NCI-H526 (cell line): ENCODE measurements at regions not wholly inside any gene's neighbourhood (a gene's known extent, or its start where the extent isn't known, plus 50 kb on each side); places are given as distances from the start of the nearest gene placed in this dataset.

Source experiments
- DNase-seq, 2 experiments: peaks; one replicate each; lab custom pipeline; 2025; lab: John Stamatoyannopoulos, UW

DNA sequence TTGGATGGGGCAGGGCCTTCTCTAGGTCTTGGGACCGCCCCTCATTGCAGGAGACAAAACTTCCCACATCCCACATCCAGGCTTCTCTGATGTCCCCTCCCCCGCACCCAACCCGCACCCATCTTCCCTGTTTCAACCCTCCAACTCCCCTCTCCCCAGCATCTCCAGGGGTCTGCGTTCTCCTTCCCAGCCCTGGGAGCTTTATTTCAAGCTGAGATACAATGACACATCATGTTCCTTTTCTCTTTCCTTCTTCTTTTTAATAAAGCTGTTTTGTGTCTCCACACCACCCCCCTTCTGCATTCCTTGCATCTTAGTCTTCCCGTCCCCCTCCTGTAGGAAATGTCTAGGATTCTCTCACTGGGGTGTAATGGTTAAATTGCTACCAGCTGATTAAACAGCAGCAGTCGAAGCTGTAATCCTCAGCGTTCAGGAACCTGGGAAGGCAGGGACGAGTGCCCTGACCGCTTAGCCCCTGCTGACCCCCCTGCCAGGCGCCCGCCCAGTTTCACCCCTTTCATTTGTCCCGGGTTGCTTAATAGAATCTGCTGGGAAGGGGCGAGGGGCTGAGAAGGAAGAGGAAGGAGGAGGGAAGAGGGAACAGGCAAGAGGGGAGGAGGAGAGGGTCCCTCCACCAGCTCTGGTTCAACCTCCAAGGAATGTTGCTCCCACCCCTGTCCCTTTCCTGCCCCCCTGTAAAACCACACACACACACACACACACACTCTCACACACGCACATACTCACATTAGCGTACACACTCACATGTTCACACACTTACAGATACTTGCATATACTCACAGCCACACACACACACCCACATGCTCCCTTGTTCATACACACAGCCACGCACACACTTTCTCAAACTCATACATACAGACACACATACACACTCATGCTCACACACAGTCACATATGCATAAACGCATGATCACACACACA lies 104.5 kb upstream of the MED13L start:
- no peak for DNase-seq

DNA sequence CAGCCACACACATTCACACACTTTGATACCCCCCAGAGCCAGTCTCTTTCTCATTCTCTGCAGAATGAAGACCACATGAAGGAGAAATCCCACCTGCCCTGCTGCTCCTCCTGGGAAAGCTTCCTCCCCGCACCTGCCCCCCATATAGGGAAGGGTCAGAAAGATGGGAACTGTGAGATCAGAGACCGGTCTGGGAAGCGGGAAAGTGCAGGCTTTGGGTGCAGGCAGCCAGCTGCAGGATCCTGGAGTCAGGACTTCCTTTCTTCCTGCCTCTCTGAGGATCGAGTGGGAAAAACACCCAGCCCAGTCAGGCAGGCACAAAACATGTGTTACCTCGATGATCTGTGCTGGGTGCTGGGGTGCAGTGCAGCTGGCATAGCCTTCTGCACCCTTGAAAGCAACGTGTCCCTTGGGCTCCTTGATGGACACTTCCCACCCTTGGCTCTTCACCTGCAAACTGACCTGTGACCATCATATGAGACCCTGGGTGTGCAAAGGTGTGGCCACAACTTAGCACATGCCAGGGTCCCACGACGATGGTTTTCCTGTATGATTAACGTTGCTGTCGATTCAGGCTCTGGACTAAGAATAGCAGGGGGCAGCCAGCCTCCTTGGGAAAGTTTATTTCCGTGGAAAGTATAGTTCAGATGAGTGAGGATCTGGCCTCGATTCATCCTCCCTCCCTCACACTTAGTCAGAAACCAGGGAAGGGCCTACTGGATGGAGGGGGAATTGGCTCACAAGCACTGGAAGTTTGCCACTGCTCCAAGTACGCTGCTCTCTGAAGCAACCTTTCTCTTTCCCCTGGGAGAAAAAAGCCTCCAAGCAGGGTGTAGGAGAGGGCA lies 105.4 kb upstream of the MED13L start:
- no peak for DNase-seq

DNA sequence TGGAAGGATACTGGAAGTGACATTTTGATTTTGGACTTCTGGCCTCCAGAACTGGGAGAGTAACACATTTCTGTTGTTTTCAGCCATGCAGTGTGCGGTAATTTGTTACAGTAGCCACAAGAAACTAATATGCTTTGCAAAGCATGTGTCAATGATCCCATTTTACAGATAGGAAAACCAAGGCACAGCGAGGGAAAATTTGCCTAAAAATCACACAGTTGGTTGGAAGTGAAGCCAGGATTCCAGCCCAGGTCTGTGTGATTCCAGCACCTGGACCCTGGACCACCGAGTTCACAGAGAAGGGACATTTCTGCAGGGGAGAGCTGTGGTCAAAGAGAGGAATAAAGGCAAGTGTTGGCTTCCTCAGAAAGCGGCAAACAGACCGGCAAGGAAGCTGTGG lies 106.7 kb upstream of the MED13L start:
- no peak for DNase-seq

DNA sequence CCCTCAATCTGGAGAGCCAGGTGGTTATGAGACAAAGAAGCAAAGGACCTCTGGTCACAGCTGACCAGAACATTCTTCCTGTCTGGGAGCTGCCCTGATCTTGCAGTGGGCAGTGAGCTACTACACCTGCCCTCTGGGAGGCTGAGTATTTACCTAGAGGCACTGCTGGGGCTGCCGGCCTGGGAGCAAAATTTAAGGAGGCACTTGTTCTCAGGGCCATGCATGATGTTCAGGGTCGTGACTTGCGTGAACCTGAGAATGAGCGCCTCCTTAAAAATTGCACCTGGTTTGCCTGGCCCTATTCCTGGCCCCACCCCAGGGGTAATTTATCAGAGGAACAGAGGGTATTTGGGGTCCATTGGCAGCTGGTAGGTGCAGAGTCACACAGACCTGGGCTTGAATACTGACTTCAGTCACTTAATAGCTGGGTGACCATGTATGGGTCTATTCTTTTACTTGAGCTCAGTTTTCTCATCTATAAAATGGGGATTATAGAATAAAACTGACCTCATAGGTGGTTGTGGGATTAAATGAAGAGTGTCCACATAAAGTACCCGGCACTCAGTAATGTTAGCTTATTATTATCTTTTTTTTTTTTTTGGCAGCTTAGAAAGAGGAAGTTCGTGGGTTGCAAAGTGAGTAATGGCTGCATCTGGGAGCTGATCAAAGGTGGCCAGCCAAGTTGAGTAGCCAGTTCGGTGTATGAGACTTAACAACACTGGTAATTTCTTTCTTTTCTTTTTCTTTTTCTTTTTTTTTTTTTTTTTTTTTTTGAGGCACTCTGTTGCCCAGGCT lies 107.4 kb upstream of the MED13L start:
- DNase-seq, result peak; percentile 4 to 26

DNA sequence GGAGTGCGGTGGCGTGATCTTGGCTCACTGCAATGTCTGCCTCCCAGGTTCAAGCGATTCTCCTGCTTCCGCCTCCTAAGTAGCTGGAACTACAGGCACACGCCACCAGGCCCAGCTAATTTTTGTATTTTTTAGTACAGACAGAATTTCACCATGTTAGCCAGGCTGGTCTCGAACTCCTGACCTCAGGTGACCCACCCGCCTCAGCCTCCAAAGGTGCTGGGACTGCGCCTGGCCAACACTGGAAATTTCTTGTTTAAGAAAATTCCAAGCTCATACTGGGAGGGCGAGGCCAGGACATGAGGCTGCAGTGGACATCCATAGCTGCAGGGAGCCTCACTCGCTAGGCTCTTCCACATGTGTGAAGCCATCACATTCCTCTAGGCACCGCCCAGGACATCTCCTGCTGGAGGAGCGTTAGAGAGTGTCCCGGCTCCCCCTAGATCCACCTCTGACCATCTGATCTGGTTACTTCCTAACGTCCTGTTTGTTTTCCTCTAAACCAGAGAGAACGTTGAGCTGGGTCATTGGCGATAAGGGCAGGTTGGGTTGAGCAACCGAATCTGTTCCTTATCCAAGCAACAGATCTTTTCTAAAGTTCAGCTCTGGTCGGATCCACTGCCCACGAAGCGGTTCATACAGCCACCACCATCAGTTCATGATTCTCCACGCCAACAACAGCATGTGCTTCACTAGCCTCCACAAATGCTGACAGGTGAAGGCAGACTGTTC lies 108.2 kb upstream of the MED13L start:
- DNase-seq, result no peak

DNA sequence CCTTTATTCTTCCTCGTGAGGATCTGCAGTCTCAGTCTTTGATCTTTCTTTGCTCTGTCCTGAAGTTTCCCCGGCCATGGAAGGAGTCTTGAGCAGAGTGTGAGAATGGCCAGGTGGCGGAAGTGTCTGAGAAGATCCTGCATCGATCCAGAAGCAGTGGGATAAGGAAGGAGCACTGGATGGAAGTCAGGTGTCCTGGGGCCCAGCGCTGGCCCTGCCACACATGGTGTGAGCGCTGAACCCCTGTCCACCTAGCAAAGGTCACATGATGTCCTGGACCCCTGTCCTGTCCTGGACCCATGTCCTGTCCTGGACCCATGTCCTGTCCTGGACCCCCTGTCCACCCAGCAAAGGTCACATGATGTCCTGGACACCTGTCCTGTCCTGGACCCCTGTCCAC lies 111.8 kb upstream of the MED13L start:
- no peak for DNase-seq

DNA sequence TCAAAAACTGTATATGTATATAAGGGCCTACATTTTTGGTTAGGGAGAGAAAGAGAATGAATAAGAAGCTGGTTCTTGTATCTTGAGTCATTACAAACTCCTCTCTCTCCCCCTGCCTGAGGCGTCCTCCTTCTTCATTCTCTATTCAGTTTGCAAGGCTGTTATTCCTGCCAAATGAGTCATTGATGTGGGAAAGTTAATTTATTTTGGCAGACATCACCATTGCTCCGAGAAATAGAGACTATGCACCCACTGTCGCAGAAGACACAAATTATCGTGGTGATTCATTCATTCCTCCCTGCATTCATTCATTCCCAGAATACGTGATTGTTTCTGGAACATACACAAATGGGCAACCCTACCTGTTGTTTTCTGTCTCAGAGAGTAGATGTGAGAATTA lies 112.5 kb upstream of the MED13L start:
- no peak for DNase-seq

DNA sequence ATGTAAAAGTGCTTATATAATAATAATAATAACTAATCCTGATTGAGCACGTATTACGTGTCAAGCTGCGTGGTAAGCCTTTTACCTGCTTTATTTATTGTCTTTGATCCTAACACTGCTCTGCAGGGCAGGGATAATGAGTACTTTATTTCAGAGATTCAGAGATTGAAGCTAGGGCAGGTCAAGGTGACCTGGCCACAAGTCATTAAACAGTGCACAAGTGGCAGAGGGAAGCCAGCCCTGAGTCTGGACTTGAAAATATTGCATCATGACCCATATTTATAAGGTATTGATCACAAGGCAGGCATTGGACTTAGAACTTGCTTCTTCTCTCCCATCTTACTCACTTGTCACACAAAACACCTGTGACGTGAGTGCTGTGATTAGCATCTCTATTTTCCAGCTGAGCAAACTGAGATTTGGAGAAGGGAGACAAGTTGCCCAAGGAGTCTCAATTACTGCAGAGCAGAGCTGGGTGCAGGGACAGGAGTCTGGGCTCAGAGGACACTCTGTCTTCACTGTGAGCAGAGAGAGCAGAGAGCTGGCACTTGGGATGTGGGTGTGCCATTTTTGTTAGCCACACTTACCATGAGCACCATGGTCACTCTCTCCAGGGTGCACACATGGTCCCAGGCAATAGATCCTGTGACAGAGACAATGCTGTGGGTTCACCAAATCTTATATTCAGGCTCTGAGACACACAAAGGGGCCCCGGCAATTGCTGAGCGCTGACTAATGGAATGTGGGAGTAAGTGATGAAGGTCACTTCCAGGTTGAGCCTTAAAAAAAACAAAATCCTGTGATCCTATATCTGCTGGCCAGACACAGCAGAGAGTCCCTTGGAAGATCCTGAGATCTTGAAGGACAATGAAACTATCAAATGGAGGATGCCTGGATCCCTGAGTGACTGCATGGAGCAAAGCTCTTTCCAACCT lies 113.2 kb upstream of the MED13L start:
- DNase-seq, result no peak

DNA sequence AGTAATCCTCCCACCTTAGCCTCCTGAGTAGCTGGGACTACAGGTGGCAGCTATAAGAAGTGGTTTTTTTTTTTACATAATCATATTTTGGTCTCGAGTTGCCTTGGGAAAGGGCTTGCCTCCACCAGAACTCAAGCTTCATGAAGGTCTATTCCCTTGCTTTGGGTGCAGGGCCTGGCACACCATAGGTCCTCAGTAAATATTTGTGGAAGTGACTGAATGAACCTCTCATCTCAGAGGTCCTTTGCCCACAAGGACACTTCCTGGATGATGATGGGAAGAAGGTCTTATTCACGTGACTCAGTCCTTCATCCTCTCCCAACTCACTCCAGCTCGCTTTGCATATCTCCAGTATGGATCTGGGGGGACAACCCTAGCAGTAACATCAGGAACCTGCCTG lies 114.0 kb upstream of the MED13L start:
- no peak for DNase-seq

DNA sequence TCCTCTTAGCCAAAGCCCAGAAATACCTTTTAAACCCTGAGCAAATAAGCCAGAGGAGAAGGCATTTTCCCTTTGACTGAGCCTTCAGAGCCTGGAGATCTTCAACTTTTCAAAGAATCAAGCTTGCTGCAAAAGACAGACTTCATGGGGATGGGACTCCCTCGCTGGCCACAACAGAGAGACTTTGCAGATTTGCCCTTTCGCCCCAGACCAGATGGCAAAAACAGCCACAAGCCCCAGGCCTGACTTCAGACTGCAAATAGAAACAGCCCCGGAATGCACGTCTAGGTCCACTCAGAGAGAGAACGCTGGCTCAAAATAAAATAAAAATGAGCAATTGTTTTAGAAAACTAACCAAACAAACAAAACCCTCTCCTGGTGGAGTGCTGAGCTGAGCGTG lies 114.6 kb upstream of the MED13L start:
- no peak for DNase-seq

DNA sequence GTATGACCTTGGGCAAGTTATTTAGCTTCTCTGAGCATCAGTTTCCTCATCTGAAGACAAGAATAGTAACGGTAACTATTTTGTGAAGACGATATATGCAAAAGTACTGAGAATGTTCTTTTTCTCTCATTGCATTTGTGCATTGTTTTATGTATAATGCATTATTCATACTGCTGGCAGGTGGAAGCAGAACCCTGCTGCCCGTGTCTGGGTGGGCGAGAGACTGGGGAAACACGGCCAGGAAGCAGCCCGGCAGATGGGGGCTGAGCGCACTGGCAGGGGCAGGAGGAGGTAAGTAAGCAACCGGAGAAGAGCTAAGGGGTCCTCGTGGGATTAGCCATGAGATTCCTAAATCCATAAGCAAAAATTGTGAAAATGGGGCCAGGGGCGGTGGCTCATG lies 115.8 kb upstream of the MED13L start:
- no peak for DNase-seq

DNA sequence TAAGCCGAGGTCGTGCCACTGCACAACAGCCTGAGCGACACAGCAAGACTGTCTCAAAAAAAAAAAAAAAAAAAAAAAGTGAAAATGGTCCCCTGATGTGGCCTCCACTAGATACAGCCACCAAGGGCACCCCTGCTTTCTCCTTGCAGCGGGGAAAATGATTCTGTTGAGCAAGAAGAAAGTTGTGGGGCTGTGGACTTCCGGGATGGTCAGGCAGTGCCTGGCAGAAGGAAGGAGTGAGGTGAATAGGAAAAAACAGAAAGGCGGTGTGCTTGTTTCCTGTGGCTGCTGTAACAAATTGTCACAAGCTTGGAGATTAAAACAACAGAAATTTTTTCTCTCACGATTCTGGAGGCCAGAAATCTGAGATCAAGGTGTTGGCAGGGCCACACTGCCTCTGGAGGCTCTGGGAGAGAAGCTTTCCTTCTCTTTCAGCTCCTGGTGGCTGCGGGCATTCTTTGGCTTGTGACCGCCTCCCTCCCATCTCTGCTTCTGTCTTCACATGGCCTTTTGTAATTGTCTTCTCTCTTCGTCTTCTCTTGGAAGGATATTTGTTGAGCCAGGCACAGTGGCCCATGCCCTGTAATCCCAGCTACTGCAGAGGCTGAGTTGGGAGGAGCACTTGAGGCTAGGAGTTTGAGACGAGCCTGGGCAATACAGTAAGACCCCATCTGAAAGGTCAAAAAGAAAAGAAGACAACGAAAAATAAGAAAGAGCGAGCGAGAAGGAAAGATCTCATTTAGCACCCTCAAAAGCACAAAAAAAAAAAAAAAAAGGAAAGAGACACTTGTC lies 116.6 kb upstream of the MED13L start:
- no peak for DNase-seq

DNA sequence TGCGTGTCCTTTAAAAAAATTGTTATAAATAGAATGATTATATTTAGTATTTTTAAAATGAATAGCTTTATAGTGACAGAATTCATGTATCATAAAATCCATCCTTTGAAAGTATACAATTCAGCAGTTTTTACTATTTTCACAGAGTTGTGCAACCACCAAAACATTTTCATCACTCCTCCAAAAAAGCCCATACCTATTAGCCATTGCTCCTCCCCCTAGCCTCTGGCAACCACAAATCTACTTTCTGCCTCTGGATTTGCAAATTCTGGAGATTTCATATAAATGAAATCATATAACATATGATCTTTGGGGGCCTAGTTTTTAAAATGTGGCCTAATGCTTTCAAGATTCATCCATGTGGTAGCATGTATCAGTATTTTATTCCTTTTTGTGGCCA lies 117.9 kb upstream of the MED13L start:
- DNase-seq, result no peak

DNA sequence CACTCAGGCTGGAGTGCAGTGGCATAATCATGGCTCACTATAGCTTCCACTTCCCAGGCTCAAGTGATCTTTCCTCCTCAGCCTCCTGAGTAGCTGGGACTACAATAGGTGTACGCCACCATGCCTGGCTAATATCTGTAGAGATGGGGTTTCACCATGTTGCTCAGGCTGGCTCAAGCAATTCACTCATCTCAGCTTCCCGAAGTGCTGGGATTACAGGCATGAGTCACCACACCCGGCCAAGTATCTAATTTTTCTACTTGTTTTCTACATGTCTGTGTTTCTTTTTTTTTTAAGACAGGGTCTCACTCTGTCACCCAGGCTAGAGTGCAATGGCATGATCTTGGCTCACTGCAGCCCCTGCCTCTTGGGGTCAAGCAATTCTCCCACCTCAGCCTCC lies 119.7 kb upstream of the MED13L start:
- DNase-seq, result no peak

DNA sequence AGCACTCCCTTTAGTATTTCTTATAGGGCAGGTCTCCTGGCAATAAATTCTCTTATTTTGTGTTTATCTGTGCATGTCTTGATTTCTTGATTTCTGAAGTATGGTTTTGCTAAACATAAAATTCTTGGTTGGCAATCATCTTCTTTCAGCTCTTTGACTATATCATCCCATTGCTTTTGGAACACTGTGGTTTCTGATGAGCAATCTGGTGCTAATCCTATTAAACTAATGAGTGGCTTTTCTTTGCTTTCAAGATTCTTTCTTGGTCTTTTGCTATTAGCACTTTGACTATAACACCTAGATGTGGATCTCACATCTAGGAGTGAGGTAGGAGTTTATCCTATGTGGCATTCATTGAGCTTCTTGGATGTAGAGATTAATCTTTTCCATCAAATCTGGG lies 120.7 kb upstream of the MED13L start:
- no peak for DNase-seq

DNA sequence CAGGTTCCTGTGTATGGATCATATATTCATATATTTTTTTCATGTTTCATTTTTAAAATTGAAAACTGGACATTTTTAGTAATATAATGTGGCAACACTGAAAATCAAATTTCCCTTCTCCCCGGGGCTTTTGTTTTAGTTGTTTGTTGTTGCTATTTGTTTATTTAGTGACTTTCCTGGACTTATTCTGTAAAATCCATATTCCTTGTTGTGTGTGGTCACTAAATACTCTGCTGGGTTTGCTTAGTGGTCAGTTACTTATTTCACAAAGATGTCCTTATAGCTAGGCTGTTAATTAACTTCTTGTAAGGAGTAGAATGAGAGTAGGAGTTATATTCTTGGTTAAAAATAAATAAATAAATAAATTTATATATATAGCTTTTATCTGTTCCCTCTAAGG lies 121.6 kb upstream of the MED13L start:
- no peak for DNase-seq

DNA sequence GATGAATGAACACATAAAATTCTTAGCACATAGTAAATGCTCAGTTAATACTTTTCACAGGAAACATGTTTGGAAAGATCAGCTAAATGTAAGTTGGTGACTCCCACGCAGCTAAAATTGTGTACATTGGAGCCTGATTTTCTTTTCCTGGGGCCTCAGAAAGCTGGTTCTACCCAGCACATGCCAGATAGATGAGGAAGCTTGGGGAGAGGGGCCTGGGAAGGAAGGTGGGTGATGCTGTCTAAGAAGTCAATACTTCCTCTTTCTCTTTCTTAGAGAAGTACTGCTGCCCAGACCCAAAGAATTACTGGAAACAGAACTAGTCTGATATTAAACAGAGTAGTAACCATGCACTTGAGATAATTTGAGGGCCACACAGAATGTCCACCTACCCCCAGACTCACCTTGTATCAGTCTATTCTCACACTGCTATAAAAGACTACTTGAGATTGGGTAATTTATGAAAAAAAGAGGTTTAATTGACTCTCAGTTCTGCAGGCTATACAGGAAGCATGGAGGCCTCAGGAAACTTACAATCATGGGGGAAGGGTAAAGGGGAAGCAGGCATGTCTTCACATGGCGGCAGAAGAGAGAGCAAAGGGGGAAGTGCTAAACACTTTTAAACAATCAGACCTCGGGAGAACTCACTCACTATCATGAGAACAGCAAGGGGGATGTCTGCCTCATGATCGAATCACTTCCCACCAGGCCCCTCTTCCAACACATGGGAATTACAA lies 123.3 kb upstream of the MED13L start:
- DNase-seq, result no peak

DNA sequence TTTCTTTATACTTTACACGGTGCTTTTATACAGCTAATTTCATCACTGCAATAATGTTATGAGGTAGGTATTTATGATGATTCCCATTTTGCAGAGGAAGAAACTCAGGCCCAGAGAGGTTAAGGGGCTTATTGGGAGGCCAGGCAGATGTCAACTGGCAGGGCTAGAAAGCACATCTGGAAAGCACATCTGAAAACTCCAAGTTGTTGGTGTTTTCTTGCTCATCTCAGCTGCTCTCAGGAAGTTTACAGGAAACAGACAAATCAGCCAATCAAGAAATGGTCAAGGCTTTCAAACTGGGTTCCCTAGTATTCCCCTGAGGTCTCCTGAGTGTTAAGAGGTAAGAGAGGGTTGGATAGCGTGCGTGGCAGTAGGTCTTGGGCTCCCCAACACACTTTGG lies 124.1 kb upstream of the MED13L start:
- DNase-seq, result no peak
